ENCODE measurements at regions not wholly inside any gene's neighbourhood (a gene's known extent, or its start where the extent isn't known, plus 50 kb on each side); places are given as distances from the start of the nearest gene placed in this dataset.
"Not testable (repeated sequence)": the region's sequence is repeated elsewhere in the genome, so short reads cannot be mapped to it uniquely, and the experiment has no call there.

GRCh38 chr3:25916321-25916720 lies 126.4 kb downstream of the OXSM start:
- intact Hi-C loops (cut with DNase I; ENCODE audit: low total_unique reads) = no loop called here

GRCh38 chr3:25931967-25932366 lies 142.1 kb downstream of the OXSM start:
- H3K4me3 ChIP-seq; H3K4me1 ChIP-seq; H3K36me3 ChIP-seq; intact Hi-C loops (cut with DNase I; ENCODE audit: low total_unique reads); H3K27me3 ChIP-seq (replicated peaks in 1 of 7); H3K27ac ChIP-seq: not testable (repeated sequence)
- 85 to 98% (median 89%) methylated on average over 6 of the region's 6 CpGs for whole genome bisulfite sequencing, 5 donors
- H3K9me3 ChIP-seq = peaks cover 2 to 45% (median 28%) of the 10 kb centered on the region in 8 donors
- DNase-seq = peak; percentile 30

More at GRCh38 chr3:25916321-25916720, 126.4 kb downstream of the OXSM start:
- no peak for DNase-seq
- H3K9me3 ChIP-seq = peaks cover 0 to 6% (median 0%) of the 10 kb centered on the region in 8 donors
- no peak overlapping the region for H3K4me3 ChIP-seq
- no peaks in the 10 kb centered on the region for H3K36me3 ChIP-seq
- WGBS, 5 donors = 0 to 56% (median 2%) methylated on average over 1 of the region's 1 CpG
- H3K4me1 ChIP-seq = no peaks in the 10 kb centered on the region
- H3K27ac ChIP-seq = no peak overlapping the region
- H3K27me3 ChIP-seq (replicated peaks in 1 of 7) = peaks cover 0 to 7% (median 0%) of the 10 kb centered on the region in 7 donors
- no peak for TF ChIP-seq POLR2AphosphoS5 (IDR thresholded peaks at IDR 0.05)
- no peak for TF ChIP-seq CTCF (IDR thresholded peaks at IDR 0.05 in 8 of 11, conservative IDR thresholded peaks at IDR 0.05 in 3 of 11)
- no peak for TF ChIP-seq POLR2A (IDR thresholded peaks at IDR 0.05)

GRCh38 chr3:25938566-25939325 lies 148.9 kb downstream of the OXSM start:
- Histone ChIP-seq H3K9me3 (peaks cover 0 to 7% (median 5%) of the 10 kb centered on the region in 8 donors), H3K36me3 (no peaks in the 10 kb centered on the region), H3K27me3 (replicated peaks in 1 of 7) (no peaks in the 10 kb centered on the region), H3K27ac (no peak overlapping the region), H3K4me1 (no peaks in the 10 kb centered on the region), H3K4me3 (no peak overlapping the region)
- TF ChIP-seq POLR2AphosphoS5 (IDR thresholded peaks at IDR 0.05) = no peak
- TF ChIP-seq CTCF (IDR thresholded peaks at IDR 0.05 in 8 of 11, conservative IDR thresholded peaks at IDR 0.05 in 3 of 11) = no peak
- no peak for TF ChIP-seq POLR2A (IDR thresholded peaks at IDR 0.05)
- intact Hi-C loops (cut with DNase I; ENCODE audit: low total_unique reads) = no loop called here
- DNase-seq = no peak
- 49 to 74% (median 56%) methylated on average over 2 of the region's 2 CpGs for WGBS, 5 donors

GRCh38 chr3:25940935-25941334 lies 151.0 kb downstream of the OXSM start:
- Histone ChIP-seq H3K27ac (no peak overlapping the region), H3K27me3 (replicated peaks in 1 of 7) (no peaks in the 10 kb centered on the region), H3K4me3 (no peak overlapping the region), H3K36me3 (no peaks in the 10 kb centered on the region), H3K4me1 (no peaks in the 10 kb centered on the region), H3K9me3 (no peaks in the 10 kb centered on the region)
- WGBS, 5 donors = 84 to 90% (median 85%) methylated on average over 2 of the region's 2 CpGs
- intact Hi-C loops (cut with DNase I; ENCODE audit: low total_unique reads) = no loop called here
- no peak for TF ChIP-seq POLR2AphosphoS5 (IDR thresholded peaks at IDR 0.05)
- no peak for TF ChIP-seq POLR2A (IDR thresholded peaks at IDR 0.05)
- no peak for TF ChIP-seq CTCF (IDR thresholded peaks at IDR 0.05 in 8 of 11, conservative IDR thresholded peaks at IDR 0.05 in 3 of 11)
- no peak for DNase-seq

Measured in spleen (tissue), 11 donors.